Glomerular endothelial cell (primary cell): ENCODE measurements at regions not wholly inside any gene's neighbourhood (a gene's known extent, or its start where the extent isn't known, plus 50 kb on each side); places are given as distances from the start of the nearest gene placed in this dataset.

Experiments used
- DNase-seq: peaks from one replicate; pipeline ENCODE4 v3.0.0-alpha.2; 2011; ENCODE audit warnings: low read depth, low spot score; ENCODE audit errors: extremely low read depth

- no peak for DNase-seq
Measured at GRCh38 chr1:219476716-219477115, 136.2 kb downstream of the ZC3H11B start.

DNA sequence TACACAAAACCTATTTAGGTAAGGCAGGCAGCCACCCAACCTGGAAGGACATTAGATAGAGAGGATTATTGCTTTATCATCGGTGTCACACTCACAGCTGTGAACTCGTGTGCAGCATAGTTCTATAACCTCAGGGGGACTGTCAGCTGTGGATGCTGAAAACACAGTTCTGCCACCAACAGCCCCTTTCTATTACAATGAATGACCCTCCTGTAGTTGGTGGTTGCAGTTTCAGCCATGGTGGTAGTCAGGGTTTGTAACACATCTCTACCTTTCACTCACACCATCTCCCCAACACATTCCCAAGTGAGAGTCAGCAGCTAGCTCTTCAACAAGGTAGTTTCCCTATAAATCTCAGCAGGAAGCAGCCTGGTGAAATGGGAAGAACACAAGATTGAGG, 136.8 kb downstream of the ZC3H11B start:
- no peak for DNase-seq

DNA sequence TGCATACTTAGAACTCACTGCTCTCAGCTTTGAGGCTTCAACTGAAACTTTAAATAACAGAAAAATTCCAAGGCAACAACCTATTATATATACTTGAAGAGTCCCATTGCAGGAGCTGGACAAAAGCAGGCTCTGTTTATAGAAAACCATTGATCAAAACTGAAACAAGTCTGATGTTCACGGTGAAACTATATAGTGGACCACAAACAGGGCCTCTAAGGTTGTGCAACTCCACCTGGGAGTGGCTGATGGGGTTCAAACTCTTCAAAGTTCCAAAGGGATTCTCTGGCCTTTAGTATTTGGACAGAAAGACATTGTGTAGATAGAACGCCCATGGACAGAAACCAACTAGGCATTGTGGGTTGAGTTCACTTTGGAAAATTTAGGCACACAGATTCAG, 140.3 kb downstream of the ZC3H11B start:
- no peak for DNase-seq

- DNase-seq = no peak
Measured at GRCh38 chr1:219467524-219467923, 145.4 kb downstream of the ZC3H11B start.

- DNase-seq = no peak
Measured at GRCh38 chr1:219466766-219467165, 146.1 kb downstream of the ZC3H11B start.

DNA sequence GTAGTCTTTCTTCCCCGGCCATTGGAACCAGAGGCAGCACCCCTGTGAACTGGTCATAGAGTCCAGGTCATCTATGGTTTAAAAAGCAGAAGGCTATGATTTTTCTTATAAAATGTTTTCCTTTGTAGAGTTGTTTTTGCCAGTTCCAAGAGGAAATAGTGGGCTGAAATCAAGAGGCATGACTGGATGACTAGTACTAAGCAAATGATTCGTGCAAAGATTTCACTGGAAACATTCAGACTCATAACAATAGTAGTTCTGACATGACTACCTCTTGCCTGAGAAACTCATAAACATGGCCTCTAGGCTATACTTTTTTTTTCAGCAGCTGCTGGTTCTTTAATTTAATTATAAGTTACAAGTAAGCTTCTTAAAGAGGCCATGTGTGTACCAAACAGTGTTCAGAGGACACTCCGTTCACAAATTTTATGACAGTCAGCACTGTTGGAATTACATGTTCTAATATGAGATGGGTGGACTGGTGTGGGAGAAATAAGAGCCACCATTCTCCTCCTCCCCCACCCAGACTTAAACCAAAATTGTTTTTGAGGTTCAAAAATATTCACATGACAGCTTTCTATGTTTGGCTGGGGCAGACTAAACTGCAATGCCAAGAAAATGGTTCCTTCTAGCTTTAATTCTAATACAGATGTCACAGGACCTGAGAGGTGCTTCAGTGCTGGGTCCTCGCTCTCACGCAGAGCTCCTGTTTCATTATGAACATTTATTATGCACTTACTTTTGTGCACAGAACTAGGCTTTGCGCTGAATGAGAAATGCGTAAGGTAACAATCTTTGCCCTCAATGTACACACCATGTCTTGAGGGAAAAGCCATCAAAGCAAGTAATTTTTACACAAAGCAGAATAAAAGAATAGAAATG, 147.5 kb downstream of the ZC3H11B start:
- DNase-seq = no peak

- no peak for DNase-seq
Measured at GRCh38 chr1:219463636-219464035, 149.3 kb downstream of the ZC3H11B start.

DNA sequence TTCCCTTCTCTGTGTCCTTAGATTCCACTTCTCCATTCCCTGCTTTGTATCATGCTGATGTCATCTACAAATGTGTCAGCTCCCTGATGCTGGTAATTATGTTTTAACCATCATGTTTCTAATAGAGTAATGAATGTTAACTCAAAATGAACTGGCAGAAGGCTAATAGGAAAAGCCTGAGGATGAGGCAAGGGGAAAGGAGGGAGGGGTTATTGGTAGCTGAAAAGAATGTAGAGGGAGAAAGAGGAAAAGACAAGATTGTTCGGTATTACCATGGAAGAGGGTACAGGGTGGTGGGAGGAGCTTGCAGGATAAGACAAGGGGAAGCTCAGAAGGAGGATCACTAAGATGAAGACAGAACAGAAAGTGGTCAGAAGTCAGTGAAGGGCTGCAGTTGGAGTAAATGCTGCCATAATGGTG, 150.9 kb downstream of the ZC3H11B start:
- DNase-seq = no peak

GRCh38 chr1:219460896-219461815, 151.7 kb downstream of the ZC3H11B start:
- no peak for DNase-seq

GRCh38 chr1:219460081-219460895, 152.6 kb downstream of the ZC3H11B start:
- DNase-seq = no peak

- no peak for DNase-seq
Measured at GRCh38 chr1:219459351-219460080, 153.4 kb downstream of the ZC3H11B start.

DNA sequence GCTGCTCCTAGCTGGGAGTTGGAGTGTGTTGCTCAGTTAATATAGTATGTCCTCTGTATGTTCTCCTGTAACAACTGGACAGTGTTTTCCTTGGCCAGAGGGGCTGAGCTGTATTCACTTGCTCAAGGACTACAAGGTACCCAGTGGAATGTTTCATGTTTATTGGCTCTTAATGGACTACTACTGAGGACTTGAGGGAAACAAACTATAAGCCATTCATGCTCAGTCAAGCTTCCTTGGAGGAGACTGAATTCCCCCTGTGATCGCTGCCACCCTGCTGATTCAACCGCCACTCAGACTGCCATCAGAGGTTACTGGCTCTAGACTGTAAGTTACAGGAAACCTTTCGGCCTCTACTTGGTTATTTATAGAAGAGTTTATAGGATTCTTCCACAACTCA, 166.6 kb downstream of the ZC3H11B start:
- DNase-seq = no peak

DNA sequence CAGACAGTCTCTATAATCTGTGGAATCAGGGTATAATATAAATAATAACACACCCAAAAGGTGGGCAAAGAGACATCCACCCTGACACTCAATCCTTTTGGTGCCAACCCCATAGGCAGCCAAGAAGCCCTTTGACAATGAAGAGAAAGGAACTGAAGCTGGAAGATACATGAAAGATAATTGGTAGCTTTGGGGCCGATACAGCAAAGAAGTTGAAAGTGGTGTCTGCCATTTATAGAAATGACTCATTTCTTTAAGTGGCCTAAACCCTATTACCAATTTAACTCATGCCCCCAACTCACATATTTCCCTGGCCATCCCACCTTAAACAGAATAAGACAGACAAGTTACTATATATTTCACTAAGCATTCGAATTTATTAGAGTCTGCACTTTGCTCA, 167.0 kb downstream of the ZC3H11B start:
- no peak for DNase-seq

- no peak for DNase-seq
Measured at GRCh38 chr1:219444474-219444873, 168.4 kb downstream of the ZC3H11B start.

DNA sequence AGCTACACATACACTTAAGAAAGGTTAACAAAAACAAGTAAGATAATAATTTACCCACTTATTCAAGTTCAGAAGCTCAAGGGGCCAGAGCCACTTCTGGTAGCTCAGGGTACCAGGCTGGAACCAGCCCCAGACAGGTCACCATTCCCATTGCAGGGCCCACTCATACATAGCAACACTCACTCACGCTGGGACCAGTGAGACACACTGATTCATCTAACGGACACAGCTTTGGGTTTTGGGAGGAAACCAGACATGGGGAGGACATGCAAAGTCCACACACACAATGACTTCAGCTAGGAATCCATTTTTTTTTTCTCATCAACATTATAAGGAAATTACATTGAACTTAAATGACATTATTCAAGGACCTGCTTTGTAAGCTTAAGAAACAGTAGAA, 169.1 kb downstream of the ZC3H11B start:
- DNase-seq = no peak

- no peak for DNase-seq
Measured at GRCh38 chr1:219442611-219443061, 170.3 kb downstream of the ZC3H11B start.

GRCh38 chr1:219441884-219442283, 171.0 kb downstream of the ZC3H11B start:
- DNase-seq = no peak

GRCh38 chr1:219439376-219439775, 173.5 kb downstream of the ZC3H11B start:
- DNase-seq = no peak

GRCh38 chr1:219438386-219438785, 174.5 kb downstream of the ZC3H11B start:
- no peak for DNase-seq

GRCh38 chr1:219434923-219435297, 178.0 kb downstream of the ZC3H11B start:
- no peak for DNase-seq
